BE2C (cell line): ENCODE measurements at regions not wholly inside any gene's neighbourhood (a gene's known extent, or its start where the extent isn't known, plus 50 kb on each side); places are given as distances from the start of the nearest gene placed in this dataset.

ENCODE experiments used
- DNase-seq: peaks from one replicate; pipeline ENCODE4 v3.0.0-alpha.2; 2020
- H3K27me3 ChIP-seq: fragments of 250-450 bp; sonication (Bioruptor Pico); 2 replicates; pipeline ENCODE4 v1.5.1; 2020; ENCODE audit warnings: mild to moderate bottlenecking
- H3K36me3 ChIP-seq: fragments of 250-450 bp; sonication (Bioruptor Pico); 2 replicates; pipeline ENCODE4 v1.5.1; 2020; ENCODE audit warnings: mild to moderate bottlenecking
- H3K4me1 ChIP-seq: fragments of 250-450 bp; sonication (Bioruptor Pico); 2 replicates; pipeline ENCODE4 v1.5.1; 2020
- H3K4me3 ChIP-seq: 2 replicates; pipeline ENCODE4 v1.5.1; 2011; ENCODE audit warnings: low read depth, low read length
- H3K9me3 ChIP-seq: fragments of 250-450 bp; sonication (Bioruptor Pico); 2 replicates; pipeline ENCODE4 v1.5.1; 2020
- TF ChIP-seq, protein P1 (sequence below): IDR thresholded peaks from 2 replicates; pipeline ENCODE4 v1.5.1; 2012; ENCODE audit warnings: mild to moderate bottlenecking, low read depth, low read length

DNA sequence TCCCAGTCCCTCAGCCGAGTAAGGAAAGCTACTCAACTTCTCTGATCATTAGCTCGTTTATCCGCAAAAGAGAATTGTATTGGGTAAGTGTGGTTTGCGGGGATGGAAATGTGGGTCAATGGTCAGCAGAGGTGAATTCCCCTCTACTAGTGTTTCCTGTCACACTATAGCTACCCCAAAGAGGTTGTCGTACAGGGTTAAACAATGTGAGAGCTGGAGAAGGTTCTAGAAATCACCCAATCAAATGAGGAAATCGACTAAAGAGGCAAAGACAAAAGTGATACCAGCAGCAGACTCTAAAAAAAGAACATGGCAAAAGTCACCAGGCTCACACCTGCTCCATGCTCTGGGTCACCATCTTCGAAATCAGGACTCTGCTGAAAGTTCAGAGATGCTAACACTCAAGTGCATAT is 144.7 kb upstream of the ITGA4 start:
- H3K27me3 ChIP-seq, result no peaks in the 10 kb centered on the region
- no peaks in the 10 kb centered on the region for H3K9me3 ChIP-seq
- TF ChIP-seq, protein P1, sequence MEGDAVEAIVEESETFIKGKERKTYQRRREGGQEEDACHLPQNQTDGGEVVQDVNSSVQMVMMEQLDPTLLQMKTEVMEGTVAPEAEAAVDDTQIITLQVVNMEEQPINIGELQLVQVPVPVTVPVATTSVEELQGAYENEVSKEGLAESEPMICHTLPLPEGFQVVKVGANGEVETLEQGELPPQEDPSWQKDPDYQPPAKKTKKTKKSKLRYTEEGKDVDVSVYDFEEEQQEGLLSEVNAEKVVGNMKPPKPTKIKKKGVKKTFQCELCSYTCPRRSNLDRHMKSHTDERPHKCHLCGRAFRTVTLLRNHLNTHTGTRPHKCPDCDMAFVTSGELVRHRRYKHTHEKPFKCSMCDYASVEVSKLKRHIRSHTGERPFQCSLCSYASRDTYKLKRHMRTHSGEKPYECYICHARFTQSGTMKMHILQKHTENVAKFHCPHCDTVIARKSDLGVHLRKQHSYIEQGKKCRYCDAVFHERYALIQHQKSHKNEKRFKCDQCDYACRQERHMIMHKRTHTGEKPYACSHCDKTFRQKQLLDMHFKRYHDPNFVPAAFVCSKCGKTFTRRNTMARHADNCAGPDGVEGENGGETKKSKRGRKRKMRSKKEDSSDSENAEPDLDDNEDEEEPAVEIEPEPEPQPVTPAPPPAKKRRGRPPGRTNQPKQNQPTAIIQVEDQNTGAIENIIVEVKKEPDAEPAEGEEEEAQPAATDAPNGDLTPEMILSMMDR, result no peak
- no peak overlapping the region for H3K4me3 ChIP-seq
- H3K4me1 ChIP-seq, result no peaks in the 10 kb centered on the region
- H3K36me3 ChIP-seq, result no peaks in the 10 kb centered on the region
- no peak for DNase-seq

DNA sequence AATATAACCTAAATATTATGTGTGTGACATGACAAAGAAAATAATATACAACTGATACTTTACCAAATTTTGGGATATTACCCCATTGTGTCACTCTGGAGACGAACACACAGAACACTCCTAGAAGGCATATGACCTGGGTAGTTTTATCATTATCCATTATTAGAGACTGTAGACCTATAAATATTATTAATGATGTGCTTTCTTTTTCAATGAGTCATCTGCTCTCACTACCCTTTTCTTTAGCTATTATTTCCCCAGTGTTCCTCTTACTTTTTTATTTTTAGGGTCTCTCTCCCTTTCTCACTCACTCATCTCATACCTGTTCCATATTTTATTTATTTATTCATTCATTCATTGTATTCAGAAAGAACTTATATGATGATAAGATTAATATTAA is 143.3 kb upstream of the ITGA4 start:
- no peaks in the 10 kb centered on the region for H3K9me3 ChIP-seq
- no peaks in the 10 kb centered on the region for H3K27me3 ChIP-seq
- H3K4me1 ChIP-seq, result no peaks in the 10 kb centered on the region
- DNase-seq, result no peak
- TF ChIP-seq, protein P1, result no peak
- H3K4me3 ChIP-seq, result no peak overlapping the region
- H3K36me3 ChIP-seq, result no peaks in the 10 kb centered on the region

DNA sequence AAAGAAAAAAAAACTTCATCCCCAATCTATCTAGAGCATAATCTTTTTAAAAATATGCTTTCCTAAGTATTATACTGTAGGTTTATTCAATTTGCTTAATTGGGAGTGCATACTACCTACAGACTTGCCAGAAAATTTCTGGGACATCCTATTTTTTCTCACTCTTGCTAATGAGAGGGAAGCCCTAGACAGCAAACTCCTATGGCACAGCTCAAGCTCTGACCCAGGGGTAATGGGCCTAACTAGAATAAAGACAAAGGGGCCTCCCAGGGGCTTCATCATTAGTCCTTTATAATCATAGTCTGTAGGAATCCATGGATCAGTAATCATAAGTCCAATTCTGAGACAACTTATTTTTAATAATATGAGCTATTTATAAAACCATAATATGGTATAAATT is 142.6 kb upstream of the ITGA4 start:
- no peaks in the 10 kb centered on the region for H3K9me3 ChIP-seq
- no peaks in the 10 kb centered on the region for H3K36me3 ChIP-seq
- TF ChIP-seq, protein P1, result no peak
- H3K4me3 ChIP-seq, result no peak overlapping the region
- DNase-seq, result no peak
- H3K27me3 ChIP-seq, result no peaks in the 10 kb centered on the region
- H3K4me1 ChIP-seq, result no peaks in the 10 kb centered on the region

DNA sequence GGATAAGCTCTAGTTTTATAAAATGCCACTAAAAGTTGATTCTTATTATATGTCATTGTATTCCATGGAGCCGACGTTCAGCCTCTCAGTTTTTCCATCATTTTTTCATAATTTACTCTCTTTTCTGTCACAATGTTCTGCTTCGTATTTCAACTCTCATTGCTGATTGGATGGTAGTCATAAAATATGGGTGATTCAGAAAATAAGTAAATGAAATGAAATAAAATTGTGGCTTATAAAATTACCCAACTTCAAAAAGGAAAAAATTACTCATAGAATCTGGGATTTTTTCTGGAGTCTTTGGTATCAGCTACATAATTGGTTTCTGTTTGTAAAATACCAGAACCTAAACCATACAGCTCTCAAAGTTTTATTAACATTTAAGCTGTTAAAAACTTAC is 139.7 kb upstream of the ITGA4 start:
- TF ChIP-seq, protein P1, result no peak
- H3K36me3 ChIP-seq, result no peaks in the 10 kb centered on the region
- H3K9me3 ChIP-seq, result no peaks in the 10 kb centered on the region
- H3K27me3 ChIP-seq, result no peaks in the 10 kb centered on the region
- DNase-seq, result no peak
- no peak overlapping the region for H3K4me3 ChIP-seq
- H3K4me1 ChIP-seq, result no peaks in the 10 kb centered on the region

DNA sequence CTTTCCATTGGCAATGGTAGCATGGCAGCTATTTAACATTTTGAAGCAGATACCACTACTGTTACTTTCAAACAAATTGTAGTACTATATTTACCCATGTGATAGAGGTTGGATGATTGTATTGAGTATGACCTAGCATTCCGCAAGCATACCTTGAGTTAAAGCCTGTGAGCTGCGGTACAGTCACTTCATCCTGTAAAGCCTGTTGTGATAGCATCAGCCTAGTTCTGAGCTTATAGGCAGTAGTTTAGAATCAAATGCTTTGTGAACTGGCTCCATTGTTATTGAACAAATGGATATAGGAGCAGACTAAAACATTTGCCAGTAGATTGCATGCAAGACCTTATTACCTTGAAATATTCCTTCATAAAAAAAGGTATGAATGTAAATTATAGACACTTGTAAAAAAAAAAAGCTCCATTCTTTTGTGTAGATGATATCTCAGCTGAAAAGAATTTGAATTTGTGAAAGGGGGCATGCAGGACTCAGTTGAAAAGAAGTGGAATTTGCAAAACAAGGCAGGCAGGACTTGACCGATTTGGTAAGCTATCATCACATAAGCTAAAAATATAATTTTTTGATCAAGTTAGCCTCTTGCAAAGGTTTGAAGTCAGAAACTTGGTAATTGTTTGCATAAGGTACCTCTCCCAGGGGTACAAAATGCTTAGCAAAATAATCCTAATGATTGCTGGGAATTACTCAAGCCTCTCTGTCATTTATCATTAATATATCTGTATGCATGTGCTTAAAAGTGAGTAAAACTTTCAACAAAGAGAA is 138.5 kb upstream of the ITGA4 start:
- no peak for DNase-seq
- no peaks in the 10 kb centered on the region for H3K9me3 ChIP-seq
- TF ChIP-seq, protein P1, result no peak
- no peaks in the 10 kb centered on the region for H3K4me1 ChIP-seq
- H3K4me3 ChIP-seq, result no peak overlapping the region
- H3K27me3 ChIP-seq, result no peaks in the 10 kb centered on the region
- no peaks in the 10 kb centered on the region for H3K36me3 ChIP-seq

DNA sequence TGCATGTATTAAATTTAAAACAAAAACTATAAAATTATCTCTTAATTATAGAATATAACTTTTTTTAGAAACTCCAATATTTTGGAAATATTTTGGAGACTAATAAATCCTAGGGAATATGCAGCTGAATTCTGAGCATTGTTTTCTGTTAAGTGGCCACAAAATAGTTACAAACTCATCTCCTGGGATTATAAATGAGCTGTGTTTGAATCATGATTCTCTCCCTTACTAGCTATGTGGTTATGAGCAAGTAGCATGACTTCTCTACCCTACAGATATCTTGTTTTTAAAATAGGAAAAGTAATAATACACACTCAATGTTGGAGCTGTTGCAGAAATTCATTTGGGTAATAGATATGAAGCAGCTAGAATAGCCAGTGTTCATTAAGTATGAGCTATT is 137.9 kb upstream of the ITGA4 start:
- H3K36me3 ChIP-seq, result no peaks in the 10 kb centered on the region
- DNase-seq, result no peak
- H3K9me3 ChIP-seq, result no peaks in the 10 kb centered on the region
- TF ChIP-seq, protein P1, result no peak
- H3K4me1 ChIP-seq, result no peaks in the 10 kb centered on the region
- H3K27me3 ChIP-seq, result no peaks in the 10 kb centered on the region
- H3K4me3 ChIP-seq, result no peak overlapping the region
